Stomach (tissue), 8 donors: ENCODE measurements at regions not wholly inside any gene's neighbourhood (a gene's known extent, or its start where the extent isn't known, plus 50 kb on each side); places are given as distances from the start of the nearest gene placed in this dataset.
"Not testable (repeated sequence)": the region's sequence is repeated elsewhere in the genome, so short reads cannot be mapped to it uniquely, and the experiment has no call there.

ENCODE experiments used
- DNase-seq, 2 donors: peaks; one replicate each; pipeline versions ENCODE4 v3.0.0 to v3.0.0-alpha.2; 2013 to 2019
- H3K27ac ChIP-seq, 5 donors: fragments of 200-600 bp in 4 of 5; sonication (generic) in 4 of 5; one replicate each; pipeline ENCODE4 v1.5.1; 2013 to 2019; ENCODE audit warnings: mild to moderate bottlenecking in 1 of 5, moderate library complexity in 1 of 5
- H3K27me3 ChIP-seq, 3 donors: fragments of 200-600 bp; sonication (generic); one replicate each; pipeline ENCODE4 v1.5.1; 2017 to 2019; ENCODE audit warnings: mixed run types in 1 of 3
- H3K36me3 ChIP-seq, 4 donors: fragments of 200-600 bp; sonication (generic); 1 replicate in 3 of 4; 2 replicates in 1 of 4; pipeline ENCODE4 v1.5.1; 2016 to 2019
- H3K4me1 ChIP-seq, 4 donors: fragments of 200-600 bp; sonication (generic); one replicate each; pipeline ENCODE4 v1.5.1; 2016 to 2019
- H3K4me3 ChIP-seq, 4 donors: fragments of 200-600 bp; sonication (generic) in 3 of 4; one replicate each; pipeline ENCODE4 v1.5.1; 2016 to 2019; ENCODE audit warnings: mild to moderate bottlenecking in 1 of 4
- H3K9me3 ChIP-seq, 4 donors: fragments of 200-600 bp; sonication (generic); one replicate each; pipeline ENCODE4 v1.5.1; 2016 to 2019
- CTCF ChIP-seq, 7 experiments: fragments of 450-650 bp in 4 of 7; fragments of 200-600 bp in 3 of 7; sonication (generic) in 3 of 7; IDR thresholded peaks; one replicate each; pipeline ENCODE4 v1.5.1; 2016 to 2019; ENCODE audit warnings: antibody characterized with exemption in 7 of 7, control low read depth in 2 of 7, mild to moderate bottlenecking in 1 of 7
- EP300 ChIP-seq: sonication (generic); formaldehyde crosslinking; IDR thresholded peaks from one replicate; pipeline ENCODE4 v1.6.1; 2017; ENCODE audit warnings: antibody characterized with exemption
- POLR2A ChIP-seq, 4 donors: fragments of 450-650 bp; IDR thresholded peaks; one replicate each; pipeline ENCODE4 v1.6.1; 2016; ENCODE audit warnings: antibody characterized with exemption in 4 of 4, control low read depth in 2 of 4, mild to moderate bottlenecking in 1 of 4, moderate library complexity in 1 of 4
- POLR2AphosphoS5 ChIP-seq, 3 donors: sonication (generic); formaldehyde crosslinking; IDR thresholded peaks; one replicate each; pipeline ENCODE4 v1.6.1; 2016; ENCODE audit warnings: antibody characterized with exemption in 3 of 3
- WGBS, 5 donors: extraction: QIAGEN DNeasy Blood & Tissue Kit in 3 of 5; methylation state at CpG; one replicate each; pipeline versions ENCODE4 v1.1.5 to v1.1.7; 2013 to 2018; 5-methylcytosine and 5-hydroxymethylcytosine counted together
- intact Hi-C: fragments of 100-400 bp; cut with DNase I; formaldehyde crosslinking; loops from one replicate; pipeline ENCODE4 v1.15.1; 2023; ENCODE audit warnings: low total_unique reads
- small RNA-seq, 4 donors: library from RNA; depleted of rRNA; stranded (forward); fragments of <200 nt; gene quantifications; one replicate each; pipeline ENCODE3, GENCODE V24; 2016
- donor health status: healthy with polysubstance abuse.
- donor health status: Bipolar disorder and iron deficiency.
- donor health status: healthy.

- no peak overlapping the region for H3K4me3 ChIP-seq
- H3K27me3 ChIP-seq, result no peaks in the 10 kb centered on the region
- intact Hi-C loops, result no loop called here
- peaks cover 68 to 100% (median 100%) of the 10 kb centered on the region in 4 donors for H3K9me3 ChIP-seq
- H3K36me3 ChIP-seq, result no peaks in the 10 kb centered on the region
- 92 to 95% (median 95%) methylated on average over 29 to 40 of the region's 40 CpGs for WGBS, 5 donors
- no peak overlapping the region for H3K27ac ChIP-seq
- no peak for DNase-seq
- no peaks in the 10 kb centered on the region for H3K4me1 ChIP-seq
- no peak for TF ChIP-seq CTCF (IDR thresholded peaks at IDR 0.05)
- TF ChIP-seq POLR2A (IDR thresholded peaks at IDR 0.05), result no peak
- no peak for TF ChIP-seq POLR2AphosphoS5 (IDR thresholded peaks at IDR 0.05)
- TF ChIP-seq EP300, result no peak
Measured at GRCh38 chr9:40884072-40884901, 244.2 kb downstream of the FOXD4L6 start.

- H3K4me3 ChIP-seq, H3K27me3 ChIP-seq, H3K4me1 ChIP-seq, H3K36me3 ChIP-seq, DNase-seq, intact Hi-C loops, H3K27ac ChIP-seq: not testable (repeated sequence)
- peaks cover 68 to 98% (median 98%) of the 10 kb centered on the region in 4 donors for H3K9me3 ChIP-seq
- WGBS, 5 donors, result 90 to 97% (median 92%) methylated on average over 20 of the region's 20 CpGs
Measured at GRCh38 chr9:40883423-40884071, 244.9 kb downstream of the FOXD4L6 start.

- H3K36me3 ChIP-seq, H3K4me1 ChIP-seq, H3K4me3 ChIP-seq, H3K27ac ChIP-seq, H3K27me3 ChIP-seq, DNase-seq, intact Hi-C loops: not testable (repeated sequence)
- 77 to 84% (median 82%) methylated on average over 13 of the region's 13 CpGs for WGBS, 5 donors
- H3K9me3 ChIP-seq, result peaks cover 41 to 90% (median 78%) of the 10 kb centered on the region in 4 donors
Measured at GRCh38 chr9:40873753-40874295, 254.7 kb downstream of the FOXD4L6 start.

GRCh38 chr9:40868437-40868836, 260.0 kb downstream of the FOXD4L6 start:
- peaks cover 44 to 62% (median 60%) of the 10 kb centered on the region in 4 donors for H3K9me3 ChIP-seq
- intact Hi-C loops, result not testable (repeated sequence)

More at GRCh38 chr9:40868437-40868836, 260.0 kb downstream of the FOXD4L6 start:
- H3K27me3 ChIP-seq, H3K4me3 ChIP-seq, H3K36me3 ChIP-seq, H3K4me1 ChIP-seq, DNase-seq, H3K27ac ChIP-seq: not testable (repeated sequence)
- WGBS, 5 donors, result 72 to 88% (median 80%) methylated on average over 4 of the region's 4 CpGs

Small RNA genes lying in the stretch of these regions (small RNA-seq; reads per million reads assigned to genes)
- gene AL353626.2 (0 reads per million in 4 donors), gene MIR1299 (0 reads per million in 4 donors)
